GM18517 (cell line): ENCODE measurements at regions not wholly inside any gene's neighbourhood (a gene's known extent, or its start where the extent isn't known, plus 50 kb on each side); places are given as distances from the start of the nearest gene placed in this dataset.
A peak's percentile ranks its signal among the peaks of the same experiment; 100 is the strongest.

Source experiments
- ATAC-seq: cut with Tn5 transposase; IDR thresholded peaks from one replicate; pipeline ENCODE4 v1.9.1; 2021; ENCODE audit warnings: mild to moderate bottlenecking, moderate library complexity; ENCODE audit not compliant: unreplicated experiment

DNA sequence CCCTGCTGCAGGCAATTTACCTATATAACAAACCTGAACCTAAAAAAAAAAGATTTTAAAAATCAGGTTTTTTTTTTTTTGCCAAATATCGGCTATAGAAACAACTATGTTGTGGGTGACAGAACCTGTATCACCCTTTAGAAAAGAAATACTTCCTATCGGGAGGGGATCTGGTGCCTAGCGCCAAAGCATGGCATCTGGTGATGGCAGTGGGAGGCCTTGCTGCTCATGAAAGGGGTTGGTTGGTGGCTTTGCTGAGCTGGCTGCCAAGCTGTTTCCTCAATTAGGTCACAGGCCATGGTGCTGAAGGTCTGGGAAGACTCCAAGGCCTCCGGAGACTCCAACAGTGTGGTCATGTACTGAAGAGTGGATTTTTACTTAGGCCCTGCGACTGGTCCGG lies 328.5 kb downstream of the KLF5 start:
- ATAC-seq: no peak

DNA sequence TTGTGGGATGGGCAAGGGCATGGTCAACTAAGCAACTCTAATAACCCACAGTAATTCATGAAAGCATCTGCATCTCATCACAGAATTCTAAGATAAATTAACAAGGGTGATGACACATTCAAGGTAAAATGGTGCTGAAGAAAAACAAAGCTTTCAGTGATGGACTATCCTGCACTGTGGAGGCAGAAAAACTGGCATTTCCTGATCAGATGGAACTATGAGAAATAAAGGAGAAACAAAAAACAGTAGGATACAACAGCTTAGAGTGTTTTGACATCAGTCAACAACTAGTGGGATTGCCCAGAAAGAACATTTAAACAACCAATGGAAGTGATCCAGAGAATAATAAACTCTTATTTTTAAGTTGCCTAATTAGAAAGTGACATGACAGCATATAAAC lies 327.0 kb downstream of the KLF5 start:
- no peak for ATAC-seq

DNA sequence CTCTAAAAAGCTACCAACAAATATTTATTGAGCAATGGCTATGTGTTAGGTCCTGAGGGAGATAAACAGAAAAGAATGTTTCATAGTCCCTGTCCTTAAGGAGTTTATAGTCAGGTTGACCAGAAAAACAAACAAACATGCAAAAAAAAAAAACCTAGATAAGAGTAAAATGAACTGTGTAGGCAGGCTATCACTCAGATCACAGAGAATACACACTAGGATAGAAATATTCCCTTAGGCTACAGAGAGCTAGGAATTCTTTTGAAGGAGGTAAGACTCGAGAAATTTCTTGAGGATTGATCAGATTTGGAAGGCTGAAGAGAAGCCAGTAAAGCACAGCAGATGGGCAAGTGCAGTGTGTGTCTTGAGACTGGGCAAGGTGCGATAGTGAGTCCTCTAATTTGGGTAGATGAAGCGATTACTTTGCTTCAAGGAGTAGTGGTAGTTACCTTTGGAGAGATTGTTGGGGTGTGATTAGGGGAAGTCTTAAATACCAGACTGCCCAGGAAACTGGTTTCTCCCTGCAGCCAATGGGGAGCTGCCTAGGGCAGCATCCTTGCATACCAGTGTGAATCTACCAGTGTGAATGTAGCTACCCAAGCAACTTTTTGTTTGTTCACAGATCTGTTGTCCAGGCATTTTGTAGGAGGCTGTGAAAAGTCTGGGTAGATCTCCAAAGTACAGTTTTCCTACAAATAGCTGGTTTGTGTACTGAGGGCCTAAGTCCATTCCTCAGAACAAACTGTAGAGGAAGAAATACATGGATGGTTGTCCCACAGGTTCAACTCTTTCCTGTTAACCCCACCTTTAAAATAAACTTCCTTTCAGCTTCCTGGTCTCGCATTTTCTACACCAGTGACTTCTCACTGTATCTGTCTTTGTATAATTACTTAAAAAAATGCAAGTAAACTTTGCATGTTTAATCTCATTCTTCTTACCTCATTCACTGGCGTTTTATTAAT lies 314.1 kb downstream of the KLF5 start:
- ATAC-seq: no peak

DNA sequence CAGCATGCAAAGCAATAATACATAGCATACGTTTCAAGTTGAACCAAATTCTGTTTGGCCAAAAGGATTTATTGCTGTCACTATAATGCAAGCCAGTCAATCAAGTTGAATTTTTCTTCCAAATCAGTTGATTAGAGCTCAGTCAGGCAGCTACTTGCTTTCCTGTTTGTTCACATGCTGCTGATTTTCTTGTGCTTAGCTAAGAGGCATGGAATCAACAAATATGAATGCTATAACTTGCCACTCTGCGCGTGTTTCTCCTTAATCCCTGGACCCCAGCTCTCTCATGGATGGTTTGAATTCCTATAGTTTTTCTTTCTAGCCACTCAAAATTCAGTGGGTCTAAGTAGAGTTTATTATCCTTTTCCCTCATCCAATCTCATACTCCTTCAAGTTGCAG lies 311.3 kb downstream of the KLF5 start:
- ATAC-seq: no peak

DNA sequence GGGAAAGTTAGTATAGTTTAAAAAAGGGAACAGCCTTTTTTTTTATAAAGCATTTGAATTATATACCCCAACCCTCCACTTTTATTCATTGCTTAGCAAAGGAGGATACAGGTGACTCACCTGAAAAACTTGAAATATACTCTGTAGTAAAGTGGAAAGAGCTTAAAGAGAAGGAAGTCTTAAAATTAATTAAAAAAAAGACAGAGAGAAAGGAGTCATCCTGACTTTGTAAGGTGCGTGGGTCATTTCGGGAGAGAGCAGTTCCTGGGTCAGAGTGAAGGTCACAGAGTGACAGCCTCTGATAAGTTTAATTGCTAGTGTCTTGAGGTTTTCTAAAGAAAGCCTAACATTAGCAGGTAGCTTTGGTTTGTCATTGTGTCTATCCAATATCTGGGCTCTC lies 310.3 kb downstream of the KLF5 start:
- ATAC-seq: no peak

DNA sequence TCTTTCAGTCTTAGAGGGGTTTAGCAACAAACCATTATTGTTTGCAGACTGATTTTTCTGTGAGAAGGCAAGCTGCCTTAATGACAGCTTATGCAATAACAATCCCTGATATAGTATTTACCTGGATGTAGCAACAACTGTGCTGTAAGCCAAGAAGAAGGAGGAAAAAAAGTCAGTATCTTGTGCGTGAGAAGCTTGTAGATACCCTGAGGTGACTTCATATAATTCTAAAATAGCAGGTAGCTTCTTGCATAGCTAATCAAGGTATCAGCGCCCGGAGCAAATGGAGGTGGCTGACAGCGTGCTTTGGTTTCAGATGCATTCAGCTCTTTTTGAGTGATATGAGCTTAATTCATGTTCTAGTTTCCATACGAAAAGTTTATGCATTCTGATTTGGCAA lies 309.8 kb downstream of the KLF5 start:
- no peak for ATAC-seq

DNA sequence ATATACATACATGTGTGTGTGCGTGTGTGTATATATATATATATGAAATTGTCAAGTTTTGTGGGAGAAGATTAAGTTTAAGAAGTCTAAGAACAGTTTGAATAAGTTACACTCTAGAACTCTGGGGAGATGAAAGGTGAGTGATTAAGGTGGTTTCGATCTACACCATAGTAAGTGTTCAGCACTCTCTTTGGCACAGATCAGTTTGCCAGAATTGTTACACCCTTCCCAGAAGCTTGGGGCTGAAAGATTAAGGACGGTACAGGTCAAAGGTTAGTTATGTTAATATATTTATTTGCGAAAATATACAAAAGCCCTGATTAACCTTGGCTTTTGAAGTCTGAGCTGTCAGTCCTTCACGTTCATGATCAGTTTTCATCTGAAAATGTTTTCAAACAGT lies 309.1 kb downstream of the KLF5 start:
- no peak for ATAC-seq

DNA sequence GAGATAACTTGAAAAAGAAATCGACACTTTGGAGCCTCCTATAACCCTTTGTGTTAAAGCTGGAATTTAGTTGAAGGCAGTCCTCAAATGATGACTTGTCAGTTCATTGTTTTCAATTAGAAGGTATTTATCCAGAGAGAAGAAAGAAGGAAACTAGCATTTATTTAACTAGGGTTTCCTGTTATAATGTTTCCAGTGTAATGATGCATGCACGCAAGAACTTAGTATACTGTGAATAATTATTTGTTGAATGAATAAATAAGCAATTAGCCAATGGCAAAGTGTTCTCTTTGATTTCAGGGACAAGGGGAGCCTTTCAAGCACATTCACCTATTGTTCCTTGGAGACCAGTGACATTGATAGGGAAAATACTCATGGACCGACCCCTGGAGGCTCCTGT lies 307.4 kb downstream of the KLF5 start:
- no peak for ATAC-seq

DNA sequence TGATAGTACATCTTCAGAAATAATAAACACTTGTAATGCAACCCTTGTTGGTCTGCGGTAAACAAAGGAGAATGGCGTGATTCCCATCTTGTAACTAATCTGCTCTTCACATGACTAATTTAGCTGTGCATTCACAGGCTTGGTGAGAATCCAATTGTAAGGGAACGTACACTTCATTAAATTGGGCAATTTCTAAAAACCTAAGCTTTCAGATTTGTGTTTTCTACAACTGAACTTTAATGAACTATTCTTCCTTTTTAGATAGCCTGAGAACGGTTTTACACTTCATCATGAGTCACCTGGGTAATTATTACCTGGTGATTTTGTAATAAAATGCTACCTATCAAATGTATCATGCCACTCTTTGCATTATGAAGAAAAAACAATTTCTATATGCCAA lies 306.9 kb downstream of the KLF5 start:
- ATAC-seq: no peak

DNA sequence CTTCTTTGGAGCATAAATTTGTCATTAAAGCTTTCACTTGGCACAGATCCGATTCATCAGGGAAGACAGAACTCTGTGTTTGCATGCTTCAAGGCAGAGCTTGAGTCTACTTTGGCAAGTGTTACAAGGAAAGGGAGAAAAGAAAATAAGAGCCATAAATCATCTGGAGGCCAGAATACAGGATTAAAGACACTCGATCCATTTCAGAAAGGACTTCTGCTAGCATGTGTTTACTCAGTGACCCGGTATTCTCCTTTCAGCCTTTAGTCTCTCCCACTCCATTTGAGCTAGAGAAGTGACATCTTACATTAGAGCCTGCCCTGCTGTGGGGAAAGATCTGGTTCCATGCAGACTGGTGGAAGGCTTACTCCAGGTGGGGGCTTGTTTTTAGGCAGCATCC lies 306.4 kb downstream of the KLF5 start:
- no peak for ATAC-seq

DNA sequence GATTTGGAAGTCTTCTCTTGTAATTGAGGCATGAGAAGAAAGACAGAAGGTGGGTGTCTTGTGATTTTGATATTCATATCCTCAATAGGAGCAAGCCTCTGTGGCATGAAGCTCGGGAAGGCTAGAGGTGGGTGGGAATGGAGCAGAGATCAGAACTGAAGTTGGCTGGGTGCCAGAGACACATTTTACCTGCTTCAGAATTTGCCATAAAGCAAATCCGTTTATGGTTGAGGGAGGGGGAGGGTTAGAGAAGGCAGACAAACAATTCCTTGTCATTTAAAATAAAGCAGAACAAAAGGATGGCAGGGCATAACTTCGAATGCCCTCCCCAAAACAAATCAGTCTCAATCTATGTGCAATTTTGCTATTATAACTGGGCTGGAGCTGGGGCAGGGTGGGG lies 305.9 kb downstream of the KLF5 start:
- ATAC-seq: no peak

DNA sequence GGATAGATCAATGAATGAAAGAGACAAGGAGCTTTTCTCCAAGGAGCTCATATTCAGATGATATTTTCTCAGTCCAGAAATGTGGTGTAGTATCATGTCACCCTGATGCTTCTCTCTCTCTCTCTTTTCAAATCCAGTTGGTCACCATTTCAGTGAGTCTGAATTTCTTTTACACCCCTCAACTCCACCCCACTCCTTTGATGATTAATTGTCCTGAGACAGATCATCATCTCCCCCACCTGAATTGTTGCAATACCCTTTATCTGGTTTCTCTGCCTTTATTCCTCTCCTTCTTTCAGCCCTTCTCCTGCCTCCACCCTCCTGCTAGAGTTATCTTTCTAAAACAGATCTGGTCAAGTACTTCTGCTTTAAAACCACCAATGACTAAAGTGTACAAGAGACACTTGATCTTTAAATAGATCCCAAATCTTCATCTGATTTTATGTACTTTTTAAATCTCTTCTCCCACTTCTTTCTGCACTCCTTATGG lies 299.8 kb downstream of the KLF5 start:
- ATAC-seq: no peak

DNA sequence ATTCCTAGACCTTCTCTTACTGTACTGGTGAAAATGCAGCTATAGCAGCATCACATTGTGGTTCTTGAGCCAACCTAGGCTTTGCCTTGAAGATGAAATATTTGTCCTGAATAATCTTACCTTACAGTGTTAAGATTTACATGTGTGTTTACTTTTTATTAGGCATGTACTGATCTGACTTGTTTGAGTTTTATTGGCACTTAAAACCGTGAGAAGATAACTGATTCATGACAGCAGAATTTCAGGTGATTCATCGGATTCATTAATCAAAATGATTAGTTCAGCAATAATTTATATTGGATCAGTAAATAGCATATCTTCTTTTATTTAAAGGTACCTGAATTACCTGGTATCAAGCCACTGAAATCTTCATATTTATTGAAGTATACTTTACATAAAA lies 296.3 kb downstream of the KLF5 start:
- ATAC-seq: no peak

DNA sequence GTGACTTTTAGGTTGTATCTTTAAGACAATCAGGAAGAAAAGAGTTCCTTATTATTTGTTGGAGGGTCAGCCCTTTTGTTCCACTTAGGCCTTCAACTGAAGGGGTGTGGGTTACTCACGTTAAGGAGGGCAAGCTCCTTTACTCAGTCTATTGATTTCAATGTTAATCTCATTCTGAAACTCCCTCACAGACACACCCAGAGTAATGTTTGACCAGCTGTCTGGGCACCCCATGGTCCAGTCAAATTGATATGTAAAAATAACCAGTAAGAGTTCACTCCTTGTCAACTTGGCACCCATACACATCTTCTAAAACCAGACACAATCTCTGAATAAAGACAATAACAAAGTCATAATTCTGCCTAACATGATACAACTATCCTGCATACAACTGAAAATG lies 292.9 kb downstream of the KLF5 start:
- ATAC-seq: no peak

DNA sequence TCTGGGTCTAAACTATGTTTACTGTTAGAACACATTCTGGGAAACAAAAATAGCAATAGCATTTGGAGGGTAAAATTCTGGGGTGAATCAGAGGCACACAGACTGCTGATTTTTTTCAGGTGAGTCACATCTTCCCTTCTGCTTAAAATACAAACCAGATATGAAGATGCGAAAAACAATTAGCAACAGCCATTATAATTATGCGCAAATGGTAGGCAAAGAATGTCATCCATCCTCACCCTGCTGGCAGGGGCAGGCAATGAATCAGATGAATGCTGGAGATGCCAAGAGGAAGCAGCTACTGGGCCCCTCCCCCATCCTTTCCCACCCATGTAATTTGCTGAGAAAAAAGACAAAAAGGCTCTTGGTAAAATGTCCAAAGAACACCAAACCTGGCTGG lies 282.9 kb downstream of the KLF5 start:
- ATAC-seq: no peak

DNA sequence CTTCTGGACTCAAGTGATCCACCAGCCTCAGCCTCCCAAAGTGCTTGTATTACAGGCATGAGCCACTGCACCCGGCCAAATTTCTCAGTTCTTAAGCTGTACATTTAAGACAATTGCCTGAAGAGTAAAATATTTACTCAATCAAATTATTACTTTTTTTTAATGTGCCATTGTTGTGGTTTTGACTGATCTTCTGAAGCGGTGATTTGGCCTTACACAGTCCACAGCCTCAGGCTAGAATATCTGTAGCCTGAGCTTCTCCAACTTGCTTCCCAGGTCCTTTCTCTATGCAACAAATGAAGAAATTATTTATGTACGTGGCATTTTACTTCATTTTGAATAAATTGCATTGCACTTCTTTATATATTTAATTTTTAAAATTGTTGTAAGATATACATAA lies 281.3 kb downstream of the KLF5 start:
- ATAC-seq: no peak

DNA sequence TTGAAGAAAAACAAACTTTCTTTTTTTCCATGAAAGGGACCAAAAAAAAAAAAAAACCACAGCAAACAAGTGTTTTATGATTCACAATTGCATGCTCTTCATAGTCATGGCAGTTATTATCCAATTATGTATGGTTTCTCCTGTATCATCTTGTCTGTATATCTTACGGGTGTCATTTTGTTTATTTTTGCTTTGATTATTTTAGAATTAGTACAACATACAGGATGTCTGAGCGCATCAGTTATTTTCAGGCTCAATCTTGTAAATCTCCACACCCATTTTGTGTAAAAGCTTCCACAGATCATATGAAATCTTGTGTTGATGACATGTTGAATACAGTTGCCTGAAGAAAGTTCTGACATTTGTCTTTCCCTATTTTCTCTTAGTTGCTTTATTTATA lies 280.3 kb downstream of the KLF5 start:
- ATAC-seq: no peak

DNA sequence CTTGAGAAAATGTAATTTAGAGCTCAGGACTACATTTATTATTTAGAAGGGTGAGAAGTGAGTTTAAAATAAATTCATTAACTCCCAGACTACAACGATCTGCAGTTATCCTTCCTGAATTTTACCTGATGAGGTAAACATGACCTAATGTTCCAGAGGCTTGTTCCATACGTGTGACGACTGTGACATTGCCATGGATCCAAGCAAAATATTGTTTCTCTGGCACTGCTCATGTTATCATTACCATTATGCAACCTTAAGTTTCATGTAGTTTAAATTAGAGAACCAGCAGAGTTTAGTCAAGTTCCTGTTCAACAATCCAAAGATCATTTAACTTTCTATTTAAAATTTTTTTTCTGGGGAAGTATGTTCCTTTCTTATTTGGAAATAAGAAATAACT lies 279.6 kb downstream of the KLF5 start:
- ATAC-seq: no peak

DNA sequence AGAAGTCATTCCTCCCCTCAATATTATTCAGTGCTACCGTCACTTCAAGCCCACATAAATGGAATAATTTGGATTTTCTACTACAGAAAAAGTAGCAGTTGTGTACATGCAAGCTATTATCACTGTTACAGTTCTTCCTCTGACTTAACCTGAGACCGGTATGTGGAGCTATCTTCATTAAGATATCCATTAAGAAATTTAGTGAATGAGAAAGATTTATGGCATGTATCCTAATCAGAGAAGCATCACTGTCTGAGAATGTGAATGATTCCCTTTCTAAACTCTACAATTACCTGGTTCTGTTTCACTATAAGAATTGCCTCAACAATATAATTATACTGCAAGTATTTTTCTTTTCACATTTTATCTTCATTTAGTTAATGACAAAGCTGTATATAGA lies 278.7 kb downstream of the KLF5 start:
- ATAC-seq: no peak

DNA sequence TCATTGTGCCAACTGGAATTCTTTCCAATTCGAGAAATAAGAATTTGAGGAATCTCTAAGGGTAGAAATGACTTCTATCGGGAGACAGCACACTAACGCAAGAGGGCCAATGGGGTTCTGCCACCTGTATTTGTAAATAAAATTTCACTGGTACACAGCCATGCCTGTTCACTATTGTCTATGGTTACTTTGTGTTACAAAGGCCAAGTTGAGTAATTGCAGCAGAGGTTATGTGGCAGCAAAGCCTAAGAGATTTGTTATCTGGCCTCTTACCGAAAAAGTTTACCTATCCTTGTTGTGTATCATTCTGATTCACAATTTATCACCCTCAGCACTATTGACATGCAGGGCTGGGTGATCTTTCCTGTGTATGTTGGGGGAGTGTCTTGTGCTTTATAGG lies 278.0 kb downstream of the KLF5 start:
- ATAC-seq: no peak

DNA sequence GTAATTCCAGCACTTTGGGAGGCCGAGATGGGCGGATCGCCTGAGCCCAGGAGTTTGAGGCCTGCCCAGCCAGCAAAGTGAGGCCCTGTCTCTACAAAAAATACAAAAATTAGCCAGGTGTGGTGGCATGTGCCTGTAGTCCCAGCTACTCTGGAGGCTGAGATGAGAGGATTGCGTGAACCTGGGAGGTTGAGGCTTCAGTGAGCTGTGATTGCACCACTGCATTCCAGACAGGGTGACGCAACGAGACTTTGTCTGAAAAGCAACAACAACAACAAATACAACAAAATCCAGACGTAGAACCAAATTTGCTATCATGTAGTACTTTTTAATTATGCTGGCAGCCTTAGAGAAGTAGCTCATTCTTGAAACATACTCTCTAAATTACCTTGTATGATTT lies 277.1 kb downstream of the KLF5 start:
- no peak for ATAC-seq

DNA sequence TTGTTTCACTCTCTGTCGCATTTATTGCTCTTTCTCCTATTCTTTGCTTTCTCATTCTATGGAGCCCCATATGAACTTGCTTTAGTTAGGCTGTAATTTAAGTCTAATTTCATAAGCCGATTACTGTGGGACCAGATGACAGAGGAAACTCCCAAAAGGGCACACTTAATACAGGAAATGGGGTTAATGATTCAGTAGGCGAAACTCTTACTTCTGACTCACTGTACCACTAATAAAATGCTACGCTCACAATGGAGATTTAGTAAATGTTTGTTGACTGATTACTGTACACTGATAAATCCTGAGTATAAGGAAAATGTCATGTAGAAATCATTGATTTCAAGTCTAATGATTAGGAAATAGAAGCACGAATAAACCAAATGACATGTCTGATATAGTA lies 276.4 kb downstream of the KLF5 start:
- peak; percentile 98 for ATAC-seq

DNA sequence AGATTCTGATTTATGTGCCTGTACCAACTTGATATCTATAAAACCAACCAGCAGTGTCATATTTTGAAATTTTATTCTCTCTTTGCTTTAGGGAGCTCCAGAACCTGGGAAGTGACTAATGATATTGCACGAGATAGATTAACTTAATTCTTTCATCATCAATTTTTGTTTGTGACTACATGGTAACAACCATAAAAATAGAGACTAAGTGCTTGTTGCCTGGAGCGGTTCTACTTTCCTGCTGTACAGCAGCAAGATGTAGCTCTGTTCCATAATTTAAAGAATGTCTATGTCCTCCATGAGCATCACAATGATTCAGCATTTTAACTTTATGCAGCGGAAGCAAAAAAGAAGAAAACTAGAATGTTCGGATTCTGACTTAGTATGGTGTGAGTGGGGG lies 275.6 kb downstream of the KLF5 start:
- no peak for ATAC-seq
